ENCODE measurements at regions not wholly inside any gene's neighbourhood (a gene's known extent, or its start where the extent isn't known, plus 50 kb on each side); places are given as distances from the start of the nearest gene placed in this dataset.

DNA sequence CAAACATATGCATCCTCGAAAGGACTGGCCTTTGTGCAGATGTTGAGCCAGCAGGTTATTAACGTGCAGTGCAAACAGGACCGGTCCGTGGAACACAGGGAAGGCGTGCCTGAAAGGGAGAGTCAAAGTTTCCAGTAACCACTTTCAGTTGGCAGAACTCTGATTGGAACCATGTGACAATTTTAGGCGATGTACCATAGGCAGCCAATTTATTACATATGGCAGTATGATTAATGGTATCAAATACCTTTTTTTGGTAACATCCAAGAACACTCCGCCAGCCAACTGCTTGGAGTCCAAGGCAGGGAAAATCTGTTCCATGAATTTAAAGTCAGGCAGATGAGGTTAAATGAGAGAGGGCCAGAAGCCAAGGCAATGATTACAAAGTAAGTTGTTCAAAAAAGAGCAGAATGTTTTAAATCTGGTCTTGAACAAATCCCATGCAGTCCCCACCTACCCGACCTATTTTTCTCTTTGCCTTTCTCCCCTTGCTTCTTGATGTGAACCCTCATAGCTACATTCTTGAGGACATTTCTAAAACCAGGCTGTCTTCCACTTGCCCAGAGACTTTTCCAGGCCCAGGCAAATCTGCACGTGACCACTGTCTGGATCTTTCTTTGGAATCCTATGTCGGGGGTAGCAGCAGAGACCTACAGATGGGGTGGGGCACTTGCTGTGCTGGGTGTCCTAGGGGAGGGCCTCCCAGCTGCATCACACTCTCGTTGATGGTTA lies 351.7 kb downstream of the HRH4 start:
- H3K4me3 ChIP-seq (replicated peaks; ENCODE audit: low read depth, low read length): no peak overlapping the region
- TF ChIP-seq CTCF (IDR thresholded peaks at IDR 0.05; ENCODE audit: low read length, missing control alignments): no peak
- no peak for DNase-seq (ENCODE audit: low read depth)

GRCh38 chr18:24814521-24814920 lies 354.1 kb downstream of the HRH4 start:
- no peak for DNase-seq (ENCODE audit: low read depth)
- TF ChIP-seq CTCF (IDR thresholded peaks at IDR 0.05; ENCODE audit: low read length, missing control alignments): no peak
- no peak overlapping the region for H3K4me3 ChIP-seq (replicated peaks; ENCODE audit: low read depth, low read length)

DNA sequence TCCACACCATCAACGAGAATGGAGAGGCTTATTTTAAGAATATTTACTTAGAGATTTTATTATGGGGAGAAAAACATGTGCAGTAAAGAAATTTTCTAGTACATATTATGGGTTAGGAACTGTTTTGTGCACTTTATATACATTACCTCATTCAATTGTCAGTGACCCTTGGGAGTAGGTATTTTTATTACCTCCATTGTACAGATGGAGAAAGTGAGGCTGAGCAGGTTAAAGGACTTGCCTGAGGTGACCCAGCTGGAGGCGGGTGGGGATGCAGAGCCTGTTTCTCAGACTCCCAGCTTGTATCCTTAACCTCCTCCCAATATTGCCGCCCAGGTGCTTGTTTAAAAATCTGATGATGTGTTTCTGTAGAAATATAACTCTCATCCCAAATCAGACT lies 356.7 kb downstream of the HRH4 start:
- no peak overlapping the region for H3K4me3 ChIP-seq (replicated peaks; ENCODE audit: low read depth, low read length)
- DNase-seq (ENCODE audit: low read depth): no peak
- TF ChIP-seq CTCF (IDR thresholded peaks at IDR 0.05; ENCODE audit: low read length, missing control alignments): no peak

GRCh38 chr18:24817587-24818371 lies 357.3 kb downstream of the HRH4 start:
- no peak for DNase-seq (ENCODE audit: low read depth)
- H3K4me3 ChIP-seq (replicated peaks; ENCODE audit: low read depth, low read length): no peak overlapping the region
- no peak for TF ChIP-seq CTCF (IDR thresholded peaks at IDR 0.05; ENCODE audit: low read length, missing control alignments)

DNA sequence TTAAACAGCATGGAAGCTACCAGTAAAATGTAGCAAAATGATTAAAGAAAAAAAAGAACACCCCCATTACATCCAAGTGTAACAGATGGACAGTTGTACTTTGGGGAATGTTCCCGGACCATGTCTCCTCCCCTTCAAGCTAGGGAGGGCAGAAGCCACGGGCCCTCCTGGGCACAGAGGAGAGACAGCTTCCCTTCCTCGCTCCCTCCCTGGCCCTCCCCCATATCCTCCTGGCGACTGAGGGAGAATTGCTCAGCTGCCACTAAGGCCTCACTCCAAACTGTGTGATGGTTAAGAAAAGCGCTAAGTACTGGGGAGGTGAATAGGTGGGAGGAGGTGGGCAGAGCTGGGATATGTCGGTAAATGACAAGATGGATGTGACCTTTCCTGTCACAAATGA lies 358.0 kb downstream of the HRH4 start:
- no peak for TF ChIP-seq CTCF (IDR thresholded peaks at IDR 0.05; ENCODE audit: low read length, missing control alignments)
- DNase-seq (ENCODE audit: low read depth): no peak
- no peak overlapping the region for H3K4me3 ChIP-seq (replicated peaks; ENCODE audit: low read depth, low read length)

- no peak for DNase-seq (ENCODE audit: low read depth)
- H3K4me3 ChIP-seq (replicated peaks; ENCODE audit: low read depth, low read length): no peak overlapping the region
- no peak for TF ChIP-seq CTCF (IDR thresholded peaks at IDR 0.05; ENCODE audit: low read length, missing control alignments)
Observed at GRCh38 chr18:24819141-24819890, 358.9 kb downstream of the HRH4 start.

All from fibroblast of pulmonary artery (primary cell).